Lung (tissue), 11 donors: ENCODE measurements at regions not wholly inside any gene's neighbourhood (a gene's known extent, or its start where the extent isn't known, plus 50 kb on each side); places are given as distances from the start of the nearest gene placed in this dataset.

Experiments
- ATAC-seq: fragments of 200-7000 bp; cut with Tn5 transposase; one replicate; pipeline ENCODE4 v1.9.1; 2020; ENCODE audit warnings: moderate number of reproducible peaks; ENCODE audit not compliant: insufficient read depth, low FRiP score
- DNase-seq, 3 donors: peaks; one replicate each; pipeline ENCODE4 v3.0.0-alpha.2; 2013 to 2017
- H3K27ac ChIP-seq, 2 donors: one replicate each; pipeline ENCODE4 v1.5.1; 2013; ENCODE audit warnings: mild to moderate bottlenecking in 2 of 2, moderate library complexity in 2 of 2, control low read depth in 1 of 2, inconsistent platforms in 1 of 2, low read depth in 1 of 2, low read length in 1 of 2
- H3K27me3 ChIP-seq, 3 donors: one replicate each; pipeline ENCODE4 v1.5.1; 2013; ENCODE audit warnings: low read length in 2 of 3; ENCODE audit not compliant: control insufficient read depth in 3 of 3, insufficient read depth in 3 of 3
- H3K36me3 ChIP-seq, 4 donors: one replicate each; pipeline ENCODE4 v1.5.1; 2013; ENCODE audit warnings: low read length in 4 of 4, mild to moderate bottlenecking in 1 of 4, moderate library complexity in 1 of 4; ENCODE audit not compliant: control insufficient read depth in 4 of 4, insufficient read depth in 4 of 4
- H3K4me1 ChIP-seq, 5 donors: one replicate each; pipeline ENCODE4 v1.5.1; 2013; ENCODE audit warnings: low read length in 5 of 5, mild to moderate bottlenecking in 2 of 5, moderate library complexity in 1 of 5; ENCODE audit not compliant: control insufficient read depth in 5 of 5, insufficient read depth in 5 of 5
- H3K4me3 ChIP-seq: one replicate; pipeline ENCODE4 v1.5.1; 2013; ENCODE audit warnings: mild to moderate bottlenecking, control low read depth, moderate library complexity
- H3K9ac ChIP-seq, 2 donors: one replicate each; pipeline ENCODE4 v1.5.1; 2013; ENCODE audit warnings: low read length in 2 of 2, control low read depth in 1 of 2; ENCODE audit not compliant: insufficient read depth in 1 of 2
- H3K9me3 ChIP-seq, 4 donors: one replicate each; pipeline ENCODE4 v1.5.1; 2013; ENCODE audit warnings: low read length in 3 of 4, mild to moderate bottlenecking in 1 of 4, moderate library complexity in 1 of 4; ENCODE audit not compliant: control insufficient read depth in 4 of 4, insufficient read depth in 3 of 4
- CTCF ChIP-seq: IDR thresholded peaks from 2 replicates; pipeline ENCODE4 v1.5.1; 2012; ENCODE audit warnings: mild to moderate bottlenecking; ENCODE audit errors: control extremely low read depth, extremely low read depth
- WGBS, 2 donors: extraction: QIAGEN DNeasy Blood & Tissue Kit; methylation state at CpG; one replicate each; pipeline ENCODE4 v1.1.7; 2013; 5-methylcytosine and 5-hydroxymethylcytosine counted together
- donor health status: control.
- donor health status: control.
- donor health status: Bipolar disorder and iron deficiency.
- donor health status: healthy.
- donor health status: DM: yes; HTN: yes; CAD: no.

- H3K36me3 ChIP-seq: no peaks in the 10 kb centered on the region
- no peak for TF ChIP-seq CTCF
- DNase-seq: no peak
- no peak for ATAC-seq
- no peak overlapping the region for H3K27ac ChIP-seq
- no peaks in the 10 kb centered on the region for H3K4me1 ChIP-seq
- H3K4me3 ChIP-seq: no peak overlapping the region
- H3K9me3 ChIP-seq: peaks cover 0 to 6% (median 0%) of the 10 kb centered on the region in 4 donors
- WGBS, 2 donors: 55 to 65% methylated on average over 4 of the region's 4 CpGs
- H3K9ac ChIP-seq: no peak overlapping the region
- H3K27me3 ChIP-seq: no peaks in the 10 kb centered on the region
These were observed 406.9 kb downstream of the SFMBT2 start for GRCh38 chr10:7003831-7004395.

- no peak for DNase-seq
These were observed 410.8 kb downstream of the SFMBT2 start for GRCh38 chr10:7000061-7000460.

GRCh38 chr10:6999232-6999925, 411.5 kb downstream of the SFMBT2 start:
- H3K36me3 ChIP-seq: no peaks in the 10 kb centered on the region
- WGBS, 2 donors: 67 to 74% methylated on average over 2 of the region's 2 CpGs
- ATAC-seq (no peak), DNase-seq (no peak)
- no peaks in the 10 kb centered on the region for H3K4me1 ChIP-seq
- H3K9me3 ChIP-seq: peaks cover 0 to 6% (median 0%) of the 10 kb centered on the region in 4 donors
- H3K4me3 ChIP-seq: no peak overlapping the region
- no peak overlapping the region for H3K9ac ChIP-seq
- TF ChIP-seq CTCF: no peak
- H3K27ac ChIP-seq: no peak overlapping the region
- peaks cover 0 to 4% (median 0%) of the 10 kb centered on the region in 3 donors for H3K27me3 ChIP-seq

More at GRCh38 chr10:7000061-7000460, 410.8 kb downstream of the SFMBT2 start:
- H3K4me1 ChIP-seq: no peaks in the 10 kb centered on the region
- no peak overlapping the region for H3K9ac ChIP-seq
- no peak overlapping the region for H3K27ac ChIP-seq
- peaks cover 0 to 6% (median 0%) of the 10 kb centered on the region in 4 donors for H3K9me3 ChIP-seq
- 76 to 88% methylated on average over 4 of the region's 4 CpGs for WGBS, 2 donors
- ATAC-seq: no peak
- no peaks in the 10 kb centered on the region for H3K36me3 ChIP-seq
- H3K4me3 ChIP-seq: no peak overlapping the region
- TF ChIP-seq CTCF: no peak
- no peaks in the 10 kb centered on the region for H3K27me3 ChIP-seq

- no peak for ATAC-seq
These were observed 413.3 kb downstream of the SFMBT2 start for GRCh38 chr10:6997509-6997908.

More at GRCh38 chr10:6997509-6997908, 413.3 kb downstream of the SFMBT2 start:
- Histone ChIP-seq H3K27me3 (peaks cover 0 to 4% (median 0%) of the 10 kb centered on the region in 3 donors), H3K9ac (no peak overlapping the region), H3K4me1 (no peaks in the 10 kb centered on the region), H3K4me3 (no peak overlapping the region), H3K27ac (no peak overlapping the region), H3K9me3 (peaks cover 0 to 4% (median 0%) of the 10 kb centered on the region in 4 donors), H3K36me3 (no peaks in the 10 kb centered on the region)
- TF ChIP-seq CTCF: no peak
- DNase-seq: no peak
- 90 to 97% methylated on average over 2 of the region's 2 CpGs for WGBS, 2 donors
